Activated CD8-positive, alpha-beta memory T cell treated with anti-CD3 and anti-CD28 coated beads for 48 hours (primary cell): ENCODE measurements at regions not wholly inside any gene's neighbourhood (a gene's known extent, or its start where the extent isn't known, plus 50 kb on each side); places are given as distances from the start of the nearest gene placed in this dataset.
"Not testable (repeated sequence)": the region's sequence is repeated elsewhere in the genome, so short reads cannot be mapped to it uniquely, and the experiment has no call there.

Source experiments
- DNase-seq, 3 experiments: peaks; one replicate each; pipeline ENCODE4 v3.0.0-alpha.2; 2020; ENCODE audit warnings: low read depth in 2 of 3, low spot score in 2 of 3

- no peak for DNase-seq
Measured at GRCh38 chr2:76178610-76179009, 467.9 kb upstream of the GCFC2 start.

DNA sequence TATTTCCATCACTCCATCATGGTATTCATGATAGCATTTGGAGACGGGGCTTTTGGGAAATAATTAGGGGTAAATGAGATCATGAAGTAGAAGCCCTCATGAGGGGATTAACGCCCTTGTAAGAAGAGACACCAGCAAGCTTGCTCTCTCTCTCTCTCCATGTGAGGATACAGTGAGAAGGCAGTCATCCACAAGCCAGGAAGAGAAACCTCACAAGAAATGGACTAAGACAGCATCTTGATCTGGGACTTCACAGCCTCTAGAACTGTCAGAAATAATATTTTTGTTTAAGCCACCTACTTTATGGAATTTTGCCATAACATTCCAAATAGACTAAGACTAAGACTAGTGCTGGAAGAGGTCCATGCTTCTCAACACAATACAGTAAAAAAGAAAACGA lies 464.6 kb upstream of the GCFC2 start:
- no peak for DNase-seq

DNA sequence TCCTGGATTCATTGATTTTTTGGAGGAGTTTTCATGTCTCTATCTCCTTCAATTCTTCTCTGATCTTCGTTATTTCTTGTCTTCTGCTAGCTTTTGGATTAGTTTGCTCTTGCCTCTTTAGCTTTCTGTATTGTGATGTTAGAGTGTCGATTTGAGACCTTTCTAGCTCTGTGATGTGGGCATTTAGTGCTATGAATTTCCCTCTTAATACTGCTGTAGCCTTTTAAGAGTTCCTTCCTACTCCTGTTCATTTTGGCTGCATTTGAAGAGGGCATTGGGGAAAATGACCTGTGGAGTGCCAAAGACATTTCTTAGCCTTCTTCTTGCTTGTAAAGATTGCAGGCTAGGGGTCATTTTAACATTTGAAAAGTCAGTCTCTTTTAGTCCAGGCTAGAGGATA lies 463.8 kb upstream of the GCFC2 start:
- DNase-seq = no peak

GRCh38 chr2:76173206-76173605 lies 462.5 kb upstream of the GCFC2 start:
- not testable (repeated sequence) for DNase-seq

- not testable (repeated sequence) for DNase-seq
Measured at GRCh38 chr2:76172154-76172595, 461.5 kb upstream of the GCFC2 start.

DNA sequence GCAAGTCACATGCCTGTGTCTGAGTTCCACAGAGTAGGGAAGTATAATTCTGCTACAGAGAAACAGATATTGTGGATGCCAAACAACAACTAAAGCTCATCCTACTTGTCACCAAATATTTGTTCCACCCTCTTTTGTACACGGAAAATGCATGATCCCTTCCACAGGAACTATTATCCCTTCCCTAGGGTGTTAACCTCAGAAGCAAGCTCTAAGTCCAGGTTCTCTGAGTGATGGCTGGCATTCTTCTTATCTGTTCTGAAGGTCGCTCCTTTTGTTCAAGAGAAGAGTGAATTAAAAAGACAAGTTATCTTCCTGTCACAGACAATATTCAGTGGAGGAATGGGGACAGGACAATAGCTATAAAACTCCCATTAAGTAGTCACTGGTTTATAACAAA lies 460.1 kb upstream of the GCFC2 start:
- DNase-seq = no peak

GRCh38 chr2:76170009-76170384 lies 459.3 kb upstream of the GCFC2 start:
- no peak for DNase-seq

- no peak for DNase-seq
Measured at GRCh38 chr2:76169276-76170008, 458.7 kb upstream of the GCFC2 start.

GRCh38 chr2:76163860-76164259 lies 453.1 kb upstream of the GCFC2 start:
- no peak for DNase-seq

DNA sequence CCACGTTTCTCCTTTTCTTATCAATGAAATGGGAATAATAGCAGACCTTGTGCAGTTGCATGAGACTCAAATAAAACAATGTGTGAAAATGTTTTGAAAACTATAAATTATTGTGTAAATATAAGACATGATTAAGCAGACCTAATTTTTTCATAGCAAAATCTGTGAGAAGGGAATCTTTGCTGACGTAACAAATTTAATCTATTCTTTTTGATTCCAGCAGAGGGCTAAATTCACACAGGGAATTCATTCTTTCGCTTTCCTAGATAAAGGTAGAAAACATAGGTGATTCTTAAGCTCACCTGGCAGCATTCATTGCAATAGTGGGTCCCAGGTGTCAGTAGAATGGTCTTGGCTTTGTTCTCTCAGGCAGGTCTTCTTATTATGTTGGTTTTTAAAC lies 450.0 kb upstream of the GCFC2 start:
- DNase-seq = no peak

DNA sequence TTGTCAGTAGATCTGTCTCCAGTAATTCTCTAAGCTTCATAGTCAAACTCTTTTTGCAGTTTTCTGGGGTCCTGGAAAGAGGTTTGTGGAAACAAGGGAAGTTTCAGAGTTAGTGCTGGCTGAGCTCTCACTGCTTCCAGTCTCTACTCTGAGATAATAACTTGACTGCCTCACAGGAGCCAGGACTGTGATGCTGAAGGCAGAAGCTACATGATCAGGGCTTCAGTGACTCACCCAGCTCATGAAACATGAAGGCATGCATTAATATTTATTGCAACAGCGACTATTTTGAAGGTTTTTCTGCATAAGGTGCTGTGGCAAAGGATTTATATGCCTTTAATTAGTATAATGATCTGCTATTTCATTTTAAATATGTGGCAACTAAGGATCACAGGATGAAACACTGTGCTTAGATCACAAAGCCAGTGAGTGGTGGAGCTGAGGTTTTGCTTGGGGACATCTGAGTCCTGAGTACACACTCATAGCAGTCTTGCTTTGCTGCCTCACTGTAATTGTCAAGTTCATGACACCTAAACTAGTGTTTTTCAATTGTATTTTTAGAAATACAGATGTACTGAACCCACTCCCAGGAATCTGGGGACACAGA lies 448.4 kb upstream of the GCFC2 start:
- DNase-seq = no peak

DNA sequence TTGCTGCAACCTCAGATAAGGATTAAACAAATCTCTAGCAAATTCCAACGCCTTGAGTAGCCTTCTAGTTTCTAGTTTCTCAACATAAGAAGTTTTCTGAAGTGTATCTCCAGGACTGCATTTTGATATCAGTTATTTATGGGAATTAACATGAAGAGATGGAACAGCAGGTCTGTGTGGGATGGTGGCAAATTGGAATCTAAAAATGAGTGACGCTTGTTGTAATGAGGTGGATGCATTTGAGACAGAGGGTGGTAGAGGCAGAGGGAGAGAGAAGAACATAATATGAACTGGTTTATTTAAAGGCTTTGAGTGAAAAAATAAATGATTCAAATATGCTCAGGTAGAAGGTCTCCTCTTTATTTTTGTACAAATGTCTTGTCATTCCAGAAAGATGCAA lies 446.8 kb upstream of the GCFC2 start:
- DNase-seq = no peak

DNA sequence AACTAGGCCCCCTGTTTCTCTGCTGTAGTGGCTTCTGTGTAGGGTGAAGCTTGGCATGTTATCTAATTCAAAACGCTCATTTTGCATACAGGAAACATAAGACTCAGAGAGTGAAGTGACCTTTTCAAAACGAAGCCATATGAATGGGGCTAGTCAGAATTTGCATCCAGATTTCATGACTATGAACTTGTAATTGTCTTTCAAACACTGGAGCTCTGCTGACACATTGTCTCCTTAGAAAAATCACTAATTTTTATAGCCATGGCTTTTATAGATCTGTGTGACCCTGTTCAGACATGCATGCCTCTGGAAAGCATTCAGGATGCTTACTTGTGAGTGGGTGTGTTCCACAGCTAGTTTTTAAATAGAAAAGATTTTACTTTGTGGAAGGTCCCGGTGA lies 444.3 kb upstream of the GCFC2 start:
- no peak for DNase-seq

DNA sequence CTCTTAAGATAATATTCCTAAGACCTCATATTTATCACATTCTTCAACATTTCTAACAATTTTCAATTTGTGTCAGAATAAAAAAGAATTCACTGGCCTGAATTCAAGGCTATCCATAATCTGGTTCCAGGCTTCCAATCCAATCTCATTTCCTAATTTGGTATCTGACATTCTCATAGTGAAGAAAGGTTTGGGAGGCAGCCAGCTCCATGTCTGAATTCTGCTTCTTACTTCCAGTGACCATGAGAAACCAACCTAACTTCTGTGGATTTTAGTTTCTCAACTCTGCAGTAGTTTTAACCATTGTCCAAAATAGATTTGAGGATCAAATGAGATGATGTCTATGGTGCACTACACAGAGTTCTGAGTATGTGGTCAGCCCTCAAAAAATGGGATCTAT lies 439.1 kb upstream of the GCFC2 start:
- DNase-seq = no peak

GRCh38 chr2:76139303-76139702 lies 428.6 kb upstream of the GCFC2 start:
- not testable (repeated sequence) for DNase-seq

DNA sequence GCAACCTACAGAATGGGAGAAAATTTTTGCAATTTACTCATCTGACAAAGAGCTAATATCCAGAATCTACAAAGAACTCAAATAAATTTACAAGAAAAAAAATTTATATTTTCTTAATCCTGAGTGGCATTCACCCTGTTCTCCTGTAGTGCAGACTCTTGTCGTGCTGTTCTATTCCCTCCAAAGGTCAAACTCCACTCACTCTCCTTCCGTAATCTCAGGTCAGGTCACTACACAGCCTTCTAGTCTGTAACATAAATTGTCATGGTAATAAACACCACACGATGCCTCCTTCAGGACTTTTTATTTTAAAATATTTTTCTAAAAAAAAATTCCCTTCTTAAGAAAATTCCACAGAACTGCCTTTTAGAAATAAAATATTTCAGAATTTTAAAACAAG lies 417.9 kb upstream of the GCFC2 start:
- no peak for DNase-seq

DNA sequence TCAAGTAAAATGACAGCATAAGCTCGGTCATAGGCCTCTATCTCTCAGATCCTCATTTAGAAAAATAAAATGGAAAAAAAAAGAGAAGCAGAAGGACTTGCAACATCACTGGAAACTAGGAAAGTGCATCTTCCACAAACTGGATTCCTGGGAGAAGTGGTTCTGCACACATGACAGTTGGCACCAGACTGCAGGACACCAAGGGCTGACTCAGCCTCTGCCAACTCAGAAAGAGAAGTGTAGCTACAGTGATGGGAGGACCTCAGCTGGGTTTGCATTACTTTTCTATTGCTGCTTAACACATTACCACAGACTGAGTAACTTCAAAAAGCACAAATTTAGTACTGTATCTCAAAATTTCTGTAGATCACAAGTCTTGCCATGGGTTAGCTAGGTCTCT lies 409.5 kb upstream of the GCFC2 start:
- DNase-seq = no peak

- DNase-seq = no peak
Measured at GRCh38 chr2:76089683-76090082, 379.0 kb upstream of the GCFC2 start.

- no peak for DNase-seq
Measured at GRCh38 chr2:76083248-76083647, 372.5 kb upstream of the GCFC2 start.

DNA sequence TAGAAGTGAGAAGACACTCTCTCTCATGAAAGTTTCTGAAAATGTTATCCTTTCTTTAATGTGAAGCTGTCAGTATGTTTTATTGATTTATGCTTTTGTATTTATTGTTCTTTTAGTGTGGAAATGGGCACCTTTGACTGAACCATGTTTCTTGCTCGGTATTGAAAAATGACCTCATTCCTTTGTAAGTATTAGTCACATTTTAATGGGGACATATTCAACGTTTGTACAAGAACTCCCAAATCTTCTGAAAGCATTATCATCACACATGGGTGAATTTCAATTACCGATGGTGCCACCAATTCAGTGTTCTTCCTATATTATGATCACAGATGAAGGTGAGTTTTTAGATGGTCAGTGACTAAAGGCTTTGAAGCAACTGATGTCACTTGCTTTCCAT lies 371.8 kb upstream of the GCFC2 start:
- no peak for DNase-seq

- no peak for DNase-seq
Measured at GRCh38 chr2:76080154-76080553, 369.4 kb upstream of the GCFC2 start.

DNA sequence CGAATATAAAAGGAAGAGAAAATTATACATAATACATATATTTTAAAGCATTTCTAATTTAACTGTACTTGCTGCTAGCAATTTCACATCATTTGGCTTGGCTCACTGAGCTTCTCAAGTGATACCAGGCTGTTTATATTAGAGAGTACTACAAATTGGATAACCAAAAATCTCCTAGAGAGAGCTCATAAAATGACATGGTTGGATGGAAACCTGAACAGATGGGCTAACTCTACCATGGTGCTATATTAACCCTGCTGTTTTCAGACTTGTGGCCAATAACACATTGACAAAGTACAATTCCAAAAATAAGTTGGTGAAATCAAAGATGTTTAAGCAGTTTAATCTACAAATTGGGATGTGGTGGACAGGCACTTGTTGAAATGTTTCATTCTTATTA lies 364.4 kb upstream of the GCFC2 start:
- DNase-seq = no peak

GRCh38 chr2:76073992-76074604 lies 363.4 kb upstream of the GCFC2 start:
- DNase-seq = no peak
